UCSD-AML1 (cell line): ENCODE measurements at regions not wholly inside any gene's neighbourhood (a gene's known extent, or its start where the extent isn't known, plus 50 kb on each side); places are given as distances from the start of the nearest gene placed in this dataset.

Experiments used
- DNase-seq: peaks from one replicate; lab custom pipeline; 2025; ENCODE audit not compliant: unreplicated experiment; lab: John Stamatoyannopoulos, UW

GRCh38 chr11:113528982-113529381, 53.8 kb upstream of the DRD2 start:
- DNase-seq: no peak

GRCh38 chr11:113526521-113526920, 51.3 kb upstream of the DRD2 start:
- no peak for DNase-seq
